SK-N-SH treated with all-trans-retinoic acid at 6 μM for 48 hours (cell line): ENCODE measurements at regions not wholly inside any gene's neighbourhood (a gene's known extent, or its start where the extent isn't known, plus 50 kb on each side); places are given as distances from the start of the nearest gene placed in this dataset.

Source experiments
- ATAC-seq: fragments of 200-7000 bp; cut with Tn5 transposase; 3 replicates; pipeline ENCODE4 v1.9.1; 2020; ENCODE audit warnings: mild to moderate bottlenecking, moderate library complexity
- ARNTL ChIP-seq: fragments of 450-650 bp; formaldehyde crosslinking; IDR thresholded peaks from 2 replicates; pipeline ENCODE4 v1.5.0; 2020; ENCODE audit warnings: low read depth, mild to moderate bottlenecking, moderate library complexity, borderline replicate concordance
- BACH2 ChIP-seq: fragments of 250-450 bp; sonication (Bioruptor Pico); IDR thresholded peaks from 2 replicates; pipeline ENCODE4 v1.9.0; 2021; ENCODE audit warnings: mild to moderate bottlenecking, borderline replicate concordance
- CSDC2 ChIP-seq: fragments of 250-450 bp; sonication (Bioruptor Pico); IDR thresholded peaks from 2 replicates; pipeline ENCODE4 v1.5.0; 2020; ENCODE audit warnings: mild to moderate bottlenecking, moderate library complexity
- ESRRG ChIP-seq: fragments of 250-450 bp; sonication (Bioruptor Pico); IDR thresholded peaks from 2 replicates; pipeline ENCODE4 v1.6.1; 2021; ENCODE audit warnings: mild to moderate bottlenecking
- GLIS3 ChIP-seq: fragments of 250-450 bp; sonication (Bioruptor Pico); IDR thresholded peaks from 2 replicates; pipeline ENCODE4 v1.5.0; 2020; ENCODE audit warnings: mild to moderate bottlenecking, moderate library complexity
- ISL1 ChIP-seq: fragments of 250-450 bp; sonication (Bioruptor Pico); IDR thresholded peaks from 2 replicates; pipeline ENCODE4 v2.1.2; 2022; ENCODE audit warnings: mild to moderate bottlenecking, moderate library complexity
- OSR1 ChIP-seq: fragments of 250-450 bp; sonication (Bioruptor Pico); IDR thresholded peaks from 2 replicates; pipeline ENCODE4 v1.8.0; 2022; ENCODE audit warnings: moderate library complexity, mild to moderate bottlenecking, inconsistent platforms
- PPARA ChIP-seq: fragments of 250-450 bp; sonication (Bioruptor Pico); IDR thresholded peaks from 2 replicates; pipeline ENCODE4 v1.5.0; 2020; ENCODE audit warnings: mild to moderate bottlenecking, borderline replicate concordance
- RARB ChIP-seq: fragments of 250-450 bp; sonication (Bioruptor Pico); IDR thresholded peaks from 2 replicates; pipeline ENCODE4 v1.8.0; 2021; ENCODE audit warnings: mild to moderate bottlenecking, moderate library complexity
- SNAI2 ChIP-seq: fragments of 250-450 bp; sonication (Bioruptor Pico); IDR thresholded peaks from 2 replicates; pipeline ENCODE4 v1.5.0; 2020; ENCODE audit warnings: mild to moderate bottlenecking, moderate library complexity
- TCF4 ChIP-seq: fragments of 250-450 bp; sonication (Bioruptor Pico); IDR thresholded peaks from 2 replicates; pipeline ENCODE4 v1.8.0; 2021; ENCODE audit warnings: mild to moderate bottlenecking, moderate library complexity, borderline replicate concordance
- TOX ChIP-seq: fragments of 250-450 bp; sonication (Bioruptor Pico); IDR thresholded peaks from 2 replicates; pipeline ENCODE4 v1.8.0; 2021; ENCODE audit warnings: mild to moderate bottlenecking, moderate library complexity, borderline replicate concordance
- ZC3H10 ChIP-seq: fragments of 250-450 bp; sonication (Bioruptor Pico); IDR thresholded peaks from 2 replicates; pipeline ENCODE4 v1.5.1; 2021; ENCODE audit warnings: mild to moderate bottlenecking, moderate library complexity
- ZFP3 ChIP-seq: fragments of 250-450 bp; sonication (Bioruptor Pico); IDR thresholded peaks from 2 replicates; pipeline ENCODE4 v1.5.0; 2020; ENCODE audit warnings: mild to moderate bottlenecking, moderate library complexity
- ZFP30 ChIP-seq: fragments of 450-650 bp; formaldehyde crosslinking; IDR thresholded peaks from 2 replicates; pipeline ENCODE4 v1.5.0; 2022; ENCODE audit warnings: mild to moderate bottlenecking, moderate library complexity
- ZNF565 ChIP-seq: fragments of 450-650 bp; formaldehyde crosslinking; conservative IDR thresholded peaks from 2 replicates; pipeline ENCODE4 v1.5.0; 2020; ENCODE audit warnings: low read depth, mild to moderate bottlenecking, moderate library complexity
- ZNF70 ChIP-seq: fragments of 450-650 bp; formaldehyde crosslinking; IDR thresholded peaks from 2 replicates; pipeline ENCODE4 v1.5.0; 2020; ENCODE audit warnings: mild to moderate bottlenecking, moderate library complexity
- ZNF8 ChIP-seq: fragments of 450-650 bp; formaldehyde crosslinking; IDR thresholded peaks from 2 replicates; pipeline ENCODE4 v1.5.0; 2020; ENCODE audit warnings: mild to moderate bottlenecking, moderate library complexity
- TF ChIP-seq, protein P1 (sequence below): fragments of 250-450 bp; sonication (Bioruptor Pico); IDR thresholded peaks from 2 replicates; pipeline ENCODE4 v1.5.1; 2020; ENCODE audit warnings: low read depth, mild to moderate bottlenecking, moderate library complexity
- TF ChIP-seq, protein P2 (sequence below): fragments of 250-450 bp; sonication (Bioruptor Pico); IDR thresholded peaks from 2 replicates; pipeline ENCODE4 v1.5.1; 2021; ENCODE audit warnings: mild to moderate bottlenecking, moderate library complexity
- TF ChIP-seq, protein P3 (sequence below): fragments of 250-450 bp; sonication (Bioruptor Pico); IDR thresholded peaks from 2 replicates; pipeline ENCODE4 v1.8.0; 2021; ENCODE audit warnings: low read depth, mild to moderate bottlenecking, moderate library complexity, borderline replicate concordance
- TF ChIP-seq, protein P4 (sequence below): fragments of 250-450 bp; sonication (Bioruptor Pico); IDR thresholded peaks from 2 replicates; pipeline ENCODE4 v1.8.0; 2020; ENCODE audit warnings: mild to moderate bottlenecking, moderate library complexity, borderline replicate concordance

DNA sequence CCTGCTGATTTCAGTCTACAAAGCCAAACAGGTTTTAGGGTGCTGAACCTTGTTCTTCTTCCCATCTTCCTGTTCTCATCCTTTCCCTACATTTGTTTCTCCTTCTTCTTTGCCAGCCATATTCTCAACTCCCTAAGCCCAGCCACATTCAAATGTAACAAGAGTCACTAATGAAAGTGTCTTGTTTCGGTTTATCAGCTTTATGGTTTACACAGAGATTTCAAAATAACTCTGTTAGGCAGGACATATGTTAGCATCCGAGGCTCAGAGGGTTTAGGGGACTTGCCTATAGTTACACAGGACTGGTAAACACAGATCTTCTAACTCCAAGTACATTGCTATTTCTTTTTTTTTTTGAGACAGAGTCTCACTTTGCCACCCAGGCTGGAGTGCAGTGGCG is 61.3 kb downstream of the NDUFS5 start:
- no peak for ATAC-seq
- no peak for TF ChIP-seq SNAI2 (CRISPR knock-in tag)

DNA sequence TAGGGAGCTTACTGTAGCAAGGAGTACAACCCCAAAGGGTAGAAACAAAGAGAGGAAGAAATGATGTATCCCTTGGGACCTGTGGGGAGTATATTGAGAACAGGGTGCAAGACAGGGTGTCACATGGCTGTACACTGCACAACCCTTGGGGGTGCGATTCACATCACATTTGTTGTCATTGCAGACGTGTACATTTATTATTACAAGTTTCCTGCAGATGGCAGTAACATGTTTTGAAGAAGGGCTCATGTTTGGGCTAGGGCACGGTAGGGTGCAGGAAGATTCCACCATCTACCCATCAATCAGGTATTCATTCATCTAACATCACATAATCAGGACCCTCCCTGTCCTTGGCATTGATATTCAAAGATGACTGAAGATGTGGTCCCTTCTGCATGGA is 62.5 kb downstream of the NDUFS5 start:
- no peak for ATAC-seq
- TF ChIP-seq SNAI2 (CRISPR knock-in tag) (no peak), CSDC2 (no peak), GLIS3 (CRISPR knock-in tag) (no peak), TOX (CRISPR knock-in tag) (no peak)

DNA sequence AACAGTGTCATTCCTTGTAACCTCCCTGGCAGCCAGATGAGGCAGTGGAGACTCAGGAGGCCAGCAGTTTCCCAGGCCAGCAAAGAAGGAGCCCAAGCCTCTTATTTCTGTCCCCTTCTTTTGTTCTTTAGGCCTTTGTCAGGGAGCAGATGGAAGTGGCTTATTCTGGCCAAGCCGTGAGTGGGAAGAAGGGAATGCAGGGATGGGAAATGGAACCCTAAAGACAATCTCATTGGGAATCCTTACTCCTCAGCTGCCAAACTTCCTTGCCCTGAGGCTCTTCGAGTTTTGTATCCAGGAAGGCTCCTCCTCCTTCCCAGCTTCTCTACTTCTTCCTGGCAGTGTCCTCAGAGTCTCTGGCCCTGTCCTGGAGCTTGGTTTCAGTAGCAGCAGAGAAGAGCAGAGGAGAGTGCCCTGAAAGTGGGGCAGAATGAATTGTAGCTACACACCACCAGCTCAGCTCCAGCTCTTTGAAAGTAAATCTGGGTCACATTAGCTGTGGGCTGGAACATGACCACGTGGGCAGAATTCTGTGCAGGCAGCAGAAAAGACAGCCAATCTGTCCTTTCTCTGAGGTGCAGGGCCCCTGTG is 63.9 kb downstream of the NDUFS5 start:
- ATAC-seq, result peak; percentile 57
- TF ChIP-seq ZC3H10 (no peak), GLIS3 (CRISPR knock-in tag) (no peak), ZFP30 (CRISPR knock-in tag) (no peak), ISL1 (CRISPR knock-in tag) (no peak), ZFP3 (CRISPR knock-in tag) (no peak), CSDC2 (no peak), ARNTL (CRISPR knock-in tag) (no peak), SNAI2 (CRISPR knock-in tag) (no peak)
- TF ChIP-seq, protein P1, sequence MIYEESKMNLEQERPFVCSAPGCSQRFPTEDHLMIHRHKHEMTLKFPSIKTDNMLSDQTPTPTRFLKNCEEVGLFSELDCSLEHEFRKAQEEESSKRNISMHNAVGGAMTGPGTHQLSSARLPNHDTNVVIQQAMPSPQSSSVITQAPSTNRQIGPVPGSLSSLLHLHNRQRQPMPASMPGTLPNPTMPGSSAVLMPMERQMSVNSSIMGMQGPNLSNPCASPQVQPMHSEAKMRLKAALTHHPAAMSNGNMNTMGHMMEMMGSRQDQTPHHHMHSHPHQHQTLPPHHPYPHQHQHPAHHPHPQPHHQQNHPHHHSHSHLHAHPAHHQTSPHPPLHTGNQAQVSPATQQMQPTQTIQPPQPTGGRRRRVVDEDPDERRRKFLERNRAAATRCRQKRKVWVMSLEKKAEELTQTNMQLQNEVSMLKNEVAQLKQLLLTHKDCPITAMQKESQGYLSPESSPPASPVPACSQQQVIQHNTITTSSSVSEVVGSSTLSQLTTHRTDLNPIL (CRISPR knock-in tag), result no peak

DNA sequence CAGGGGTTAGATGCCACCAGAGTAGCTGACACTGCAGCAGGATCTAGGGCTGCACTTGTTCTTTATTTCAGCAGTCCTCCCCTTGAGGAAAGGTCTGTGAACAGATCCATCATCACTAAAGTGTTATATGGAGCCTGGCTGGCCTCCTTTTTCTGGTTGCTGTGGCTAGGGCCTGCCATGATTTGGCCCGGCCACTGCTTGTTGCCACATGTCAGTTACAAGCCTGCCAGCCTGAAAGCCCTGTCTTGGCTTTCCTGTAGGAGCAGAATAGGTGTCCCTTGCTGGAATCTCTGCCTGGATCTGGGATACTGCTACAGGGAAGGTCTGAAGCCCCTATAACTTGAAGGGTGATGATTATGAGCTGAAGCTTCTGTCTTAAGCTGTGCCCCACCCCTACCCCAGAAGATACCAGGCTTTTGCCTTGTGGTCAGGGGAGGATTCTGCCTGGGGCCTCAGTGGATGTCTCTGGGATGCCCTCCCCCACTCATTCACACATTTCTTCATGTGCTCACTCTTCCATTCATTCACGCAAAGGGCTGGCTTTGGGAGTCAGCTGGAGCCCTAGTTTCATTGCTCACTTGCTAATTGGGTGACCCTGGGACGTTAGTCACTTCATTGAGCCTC is 64.7 kb downstream of the NDUFS5 start:
- ATAC-seq, result no peak
- TF ChIP-seq ZNF70 (no peak), GLIS3 (CRISPR knock-in tag) (no peak)

DNA sequence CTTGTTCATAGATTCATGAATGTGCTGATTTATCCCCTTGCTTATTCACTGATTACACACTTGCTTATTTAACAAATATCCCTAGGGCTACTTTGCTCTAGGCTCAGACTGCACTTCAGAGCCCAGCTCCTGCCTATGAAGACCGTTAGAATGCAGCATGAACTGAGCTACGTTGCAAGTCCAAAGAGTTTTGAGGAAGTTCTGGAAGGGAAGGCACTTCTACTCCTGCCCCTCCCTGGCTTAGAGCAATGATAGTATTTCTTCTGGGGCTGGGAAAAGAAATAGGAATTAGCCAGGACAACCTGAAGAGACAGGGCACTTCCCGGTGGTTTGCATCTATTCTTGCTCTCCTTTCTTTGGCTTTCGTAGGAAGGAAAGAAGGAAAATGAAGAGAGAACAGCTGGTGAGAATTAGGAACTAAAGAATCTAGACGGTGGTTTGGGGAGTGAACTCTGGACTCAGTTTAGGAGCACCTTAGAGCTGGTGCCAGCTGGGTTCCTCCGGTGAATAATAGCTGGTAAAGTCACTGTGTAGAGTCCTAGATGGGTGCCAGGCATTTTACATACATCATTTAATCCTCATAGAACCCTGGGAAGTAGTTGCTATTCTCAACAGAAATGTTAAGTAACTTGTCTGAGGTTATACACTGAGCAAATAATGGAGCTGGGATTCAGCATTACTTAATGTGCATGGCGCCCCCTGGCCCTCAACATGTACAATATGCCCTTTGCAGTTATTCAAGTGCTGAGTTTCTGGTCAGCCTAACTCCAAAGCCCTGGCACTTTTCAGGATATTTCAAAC is 65.9 kb downstream of the NDUFS5 start:
- ATAC-seq, result peak; percentile 96
- no peak for TF ChIP-seq ZNF8
- no peak for TF ChIP-seq RARB (CRISPR knock-in tag)
- TF ChIP-seq, protein P2, sequence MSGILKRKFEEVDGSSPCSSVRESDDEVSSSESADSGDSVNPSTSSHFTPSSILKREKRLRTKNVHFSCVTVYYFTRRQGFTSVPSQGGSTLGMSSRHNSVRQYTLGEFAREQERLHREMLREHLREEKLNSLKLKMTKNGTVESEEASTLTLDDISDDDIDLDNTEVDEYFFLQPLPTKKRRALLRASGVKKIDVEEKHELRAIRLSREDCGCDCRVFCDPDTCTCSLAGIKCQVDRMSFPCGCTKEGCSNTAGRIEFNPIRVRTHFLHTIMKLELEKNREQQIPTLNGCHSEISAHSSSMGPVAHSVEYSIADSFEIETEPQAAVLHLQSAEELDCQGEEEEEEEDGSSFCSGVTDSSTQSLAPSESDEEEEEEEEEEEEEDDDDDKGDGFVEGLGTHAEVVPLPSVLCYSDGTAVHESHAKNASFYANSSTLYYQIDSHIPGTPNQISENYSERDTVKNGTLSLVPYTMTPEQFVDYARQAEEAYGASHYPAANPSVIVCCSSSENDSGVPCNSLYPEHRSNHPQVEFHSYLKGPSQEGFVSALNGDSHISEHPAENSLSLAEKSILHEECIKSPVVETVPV (CRISPR knock-in tag), result no peak
- TF ChIP-seq CSDC2, result no peak
- TF ChIP-seq, protein P1 (CRISPR knock-in tag), result no peak
- no peak for TF ChIP-seq ZFP30 (CRISPR knock-in tag)
- TF ChIP-seq PPARA, result no peak
- no peak for TF ChIP-seq SNAI2 (CRISPR knock-in tag)
- TF ChIP-seq TCF4 (CRISPR knock-in tag), result no peak
- no peak for TF ChIP-seq ZC3H10
- TF ChIP-seq, protein P3, sequence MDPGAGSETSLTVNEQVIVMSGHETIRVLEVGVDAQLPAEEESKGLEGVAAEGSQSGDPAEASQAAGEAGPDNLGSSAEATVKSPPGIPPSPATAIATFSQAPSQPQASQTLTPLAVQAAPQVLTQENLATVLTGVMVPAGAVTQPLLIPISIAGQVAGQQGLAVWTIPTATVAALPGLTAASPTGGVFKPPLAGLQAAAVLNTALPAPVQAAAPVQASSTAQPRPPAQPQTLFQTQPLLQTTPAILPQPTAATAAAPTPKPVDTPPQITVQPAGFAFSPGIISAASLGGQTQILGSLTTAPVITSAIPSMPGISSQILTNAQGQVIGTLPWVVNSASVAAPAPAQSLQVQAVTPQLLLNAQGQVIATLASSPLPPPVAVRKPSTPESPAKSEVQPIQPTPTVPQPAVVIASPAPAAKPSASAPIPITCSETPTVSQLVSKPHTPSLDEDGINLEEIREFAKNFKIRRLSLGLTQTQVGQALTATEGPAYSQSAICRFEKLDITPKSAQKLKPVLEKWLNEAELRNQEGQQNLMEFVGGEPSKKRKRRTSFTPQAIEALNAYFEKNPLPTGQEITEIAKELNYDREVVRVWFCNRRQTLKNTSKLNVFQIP, result no peak
- no peak for TF ChIP-seq ZNF565
- TF ChIP-seq ZFP3 (CRISPR knock-in tag), result no peak
- no peak for TF ChIP-seq BACH2 (CRISPR knock-in tag)
- no peak for TF ChIP-seq ESRRG (CRISPR knock-in tag)
- TF ChIP-seq, protein P4, sequence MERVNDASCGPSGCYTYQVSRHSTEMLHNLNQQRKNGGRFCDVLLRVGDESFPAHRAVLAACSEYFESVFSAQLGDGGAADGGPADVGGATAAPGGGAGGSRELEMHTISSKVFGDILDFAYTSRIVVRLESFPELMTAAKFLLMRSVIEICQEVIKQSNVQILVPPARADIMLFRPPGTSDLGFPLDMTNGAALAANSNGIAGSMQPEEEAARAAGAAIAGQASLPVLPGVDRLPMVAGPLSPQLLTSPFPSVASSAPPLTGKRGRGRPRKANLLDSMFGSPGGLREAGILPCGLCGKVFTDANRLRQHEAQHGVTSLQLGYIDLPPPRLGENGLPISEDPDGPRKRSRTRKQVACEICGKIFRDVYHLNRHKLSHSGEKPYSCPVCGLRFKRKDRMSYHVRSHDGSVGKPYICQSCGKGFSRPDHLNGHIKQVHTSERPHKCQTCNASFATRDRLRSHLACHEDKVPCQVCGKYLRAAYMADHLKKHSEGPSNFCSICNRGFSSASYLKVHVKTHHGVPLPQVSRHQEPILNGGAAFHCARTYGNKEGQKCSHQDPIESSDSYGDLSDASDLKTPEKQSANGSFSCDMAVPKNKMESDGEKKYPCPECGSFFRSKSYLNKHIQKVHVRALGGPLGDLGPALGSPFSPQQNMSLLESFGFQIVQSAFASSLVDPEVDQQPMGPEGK (CRISPR knock-in tag), result no peak
- no peak for TF ChIP-seq ISL1 (CRISPR knock-in tag)
- no peak for TF ChIP-seq OSR1
- TF ChIP-seq GLIS3 (CRISPR knock-in tag), result no peak
- no peak for TF ChIP-seq ZNF70
